HepG2 (cell line): ENCODE measurements at regions not wholly inside any gene's neighbourhood (a gene's known extent, or its start where the extent isn't known, plus 50 kb on each side); places are given as distances from the start of the nearest gene placed in this dataset.

Experiments
- ATAC-seq: fragments of 200-7000 bp; cut with Tn5 transposase; 3 replicates; pipeline ENCODE4 v1.9.1; 2020; ENCODE audit warnings: mild to moderate bottlenecking, moderate library complexity
- BruUV-seq: library from RNA; stranded (reverse); fragments of 400-500 nt; replicated peaks from 2 replicates; lab custom pipeline; 2021; lab: Mats Ljungman, UMichigan
- CTCF ChIA-PET: fragments of 300-600 bp; formaldehyde crosslinking; extraction: SDS; loops from one replicate; lab custom pipeline; 2021; ENCODE audit warnings: low total read pairs, inconsistent platforms, low intra/inter-chr PET ratio; lab: Yijun Ruan, JAX
- POLR2A ChIA-PET: fragments of 350-600 bp; sonication (Branson Sonifier 250); formaldehyde crosslinking; loops from one replicate; lab custom pipeline; 2020; ENCODE audit warnings: antibody characterized with exemption, inconsistent platforms; lab: Yijun Ruan, JAX
- DNase-seq: peaks from one replicate; pipeline ENCODE4 v3.0.0-alpha.2; 2015; ENCODE audit warnings: low spot score
- FAIRE-seq: peaks from 3 replicates; lab custom pipeline; 2011; peaks lifted over from hg19 to GRCh38; lab: Jason Lieb, UNC
- H2AFZ ChIP-seq: one replicate; pipeline ENCODE4 v1.6.1; 2011; ENCODE audit warnings: low read length, inconsistent platforms
- H3K27ac ChIP-seq: fragments of 300-600 bp; 3 replicates; pipeline ENCODE4 v1.8.0; 2011; ENCODE audit warnings: mixed run types, mild to moderate bottlenecking, mixed read lengths, low read length, inconsistent platforms; ENCODE audit not compliant: insufficient read depth; ENCODE audit errors: extremely low read length
- H3K27me3 ChIP-seq, 2 experiments: fragments of 200-600 bp in 1 of 2; 2 replicates in 1 of 2; 3 replicates in 1 of 2; pipeline versions ENCODE4 v1.6.0 to v1.8.0; 2011; ENCODE audit warnings: low read length in 2 of 2, mild to moderate bottlenecking in 2 of 2, moderate library complexity in 2 of 2, inconsistent platforms in 1 of 2; ENCODE audit not compliant: insufficient read depth in 2 of 2, control insufficient read depth in 1 of 2
- H3K36me3 ChIP-seq, 2 experiments: fragments of 200-600 bp in 1 of 2; replicated peaks in 1 of 2; 2 replicates in 1 of 2; 3 replicates in 1 of 2; pipeline versions ENCODE4 v1.5.1 to v1.8.0; 2011; ENCODE audit warnings: low read length in 2 of 2, inconsistent platforms in 1 of 2; ENCODE audit not compliant: insufficient read depth in 2 of 2, control insufficient read depth in 1 of 2
- H3K4me1 ChIP-seq: 2 replicates; pipeline ENCODE4 v1.5.1; 2012; ENCODE audit warnings: low read length, inconsistent platforms; ENCODE audit not compliant: insufficient read depth
- H3K4me2 ChIP-seq: 2 replicates; pipeline ENCODE4 v1.6.0; 2011; ENCODE audit warnings: low read depth, low read length, inconsistent platforms
- H3K4me3 ChIP-seq, 3 experiments: fragments of 200-600 bp in 1 of 3; sonication (generic), shearing (Covaris generic) in 1 of 3; replicated peaks in 1 of 3; 2 replicates each; pipeline ENCODE4 v1.5.1; 2011 to 2016; ENCODE audit warnings: low read length in 3 of 3, inconsistent platforms in 2 of 3, low read depth in 2 of 3, mild to moderate bottlenecking in 2 of 3, control low read depth in 1 of 3, mixed read lengths in 1 of 3; ENCODE audit not compliant: insufficient read depth in 1 of 3
- H3K79me2 ChIP-seq: one replicate; pipeline ENCODE4 v1.6.1; 2011; ENCODE audit warnings: low read length, inconsistent platforms; ENCODE audit not compliant: insufficient read depth
- H3K9ac ChIP-seq: 2 replicates; pipeline ENCODE4 v1.6.0; 2011; ENCODE audit warnings: mild to moderate bottlenecking, low read depth, low read length, inconsistent platforms; ENCODE audit not compliant: insufficient read depth
- H3K9me3 ChIP-seq: 2 replicates; pipeline ENCODE4 v1.5.1; 2012; ENCODE audit warnings: mild to moderate bottlenecking, low read length
- H4K20me1 ChIP-seq: 2 replicates; pipeline ENCODE4 v1.6.0; 2011; ENCODE audit warnings: inconsistent platforms, mild to moderate bottlenecking, low read length, moderate library complexity; ENCODE audit not compliant: insufficient read depth
- GTF3A ChIP-seq: sonication (generic); formaldehyde crosslinking; conservative IDR thresholded peaks from 2 replicates; pipeline ENCODE4 v1.4.0; 2020; ENCODE audit warnings: mild to moderate bottlenecking, missing genetic modification reagents
- ZSCAN29 ChIP-seq: sonication (generic); formaldehyde crosslinking; conservative IDR thresholded peaks from 2 replicates; pipeline ENCODE4 v1.4.0; 2020; ENCODE audit warnings: mild to moderate bottlenecking, missing genetic modification reagents
- WGBS: methylation state at CpG from one replicate; pipeline ENCODE4 v1.1.6; 2017; ENCODE audit warnings: low lambda C conversion rate; 5-methylcytosine and 5-hydroxymethylcytosine counted together
- in situ Hi-C: cut with HindIII; loops from 2 replicates; pipeline ENCODE4 v1.10.0; 2017; ENCODE audit warnings: low pct_unique_long_range_greater_than_20kb; ENCODE audit not compliant: extremely low pct_ligation_motif_present
- intact Hi-C: fragments of 100-400 bp; cut with micrococcal nuclease; formaldehyde crosslinking; loops from one replicate; pipeline ENCODE4 v1.10.0; 2022; ENCODE audit not compliant: unreplicated experiment
- TF ChIP-seq, protein P1 (sequence below): sonication (generic); formaldehyde crosslinking; IDR thresholded peaks from 2 replicates; pipeline ENCODE4 v1.5.0; 2020; ENCODE audit warnings: missing genetic modification reagents
- TF ChIP-seq, protein P2 (sequence below): sonication (generic); formaldehyde crosslinking; IDR thresholded peaks from 2 replicates; pipeline ENCODE4 v1.4.0; 2020; ENCODE audit warnings: missing genetic modification reagents
- TF ChIP-seq, protein P3 (sequence below): sonication (generic); formaldehyde crosslinking; IDR thresholded peaks from 2 replicates; pipeline ENCODE4 v1.5.0; 2020; ENCODE audit warnings: mild to moderate bottlenecking, missing genetic modification reagents
- TF ChIP-seq, protein P4 (sequence below): sonication (generic); formaldehyde crosslinking; IDR thresholded peaks from 2 replicates; pipeline ENCODE4 v1.5.0; 2020; ENCODE audit warnings: mild to moderate bottlenecking, missing genetic modification reagents, borderline replicate concordance
- TF ChIP-seq, protein P5 (sequence below): fragments of 450-650 bp; IDR thresholded peaks from 2 replicates; pipeline ENCODE4 v1.6.1; 2016
- TF ChIP-seq, protein P6 (sequence below): sonication (generic); formaldehyde crosslinking; IDR thresholded peaks from 2 replicates; pipeline ENCODE4 v1.5.0; 2020; ENCODE audit warnings: missing genetic modification reagents

DNA sequence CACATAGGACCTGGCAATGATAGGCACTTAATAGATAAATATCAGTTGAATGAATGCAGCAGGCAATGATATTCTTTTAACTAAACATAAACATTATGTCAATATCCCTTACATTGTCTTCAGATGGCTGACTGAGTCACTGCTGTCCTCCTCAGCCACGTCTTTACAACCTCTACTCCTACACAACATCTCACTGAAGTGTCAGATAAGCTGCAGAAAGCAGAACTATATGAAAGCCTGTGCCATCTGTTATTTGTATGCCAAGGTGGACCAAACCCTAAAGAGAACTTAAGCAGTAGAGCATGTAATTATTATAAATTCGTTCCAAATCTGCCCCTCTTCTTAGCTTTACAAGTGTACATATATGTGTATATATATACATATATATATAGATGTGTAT is 271.2 kb downstream of the RASEF start:
- Histone ChIP-seq H3K4me3 (no peak overlapping the region), H3K4me2 (no peak overlapping the region), H3K27me3 (no peaks in the 10 kb centered on the region), H2AFZ (no peak overlapping the region), H3K9me3 (no peaks in the 10 kb centered on the region), H3K36me3 (no peaks in the 10 kb centered on the region), H3K9ac (no peak overlapping the region)
- intact Hi-C loops (no loop called here), in situ Hi-C loops (no loop called here)
- DNase-seq = no peak
- no peak for FAIRE-seq
- WGBS = 0% methylated on average over 2 of the region's 2 CpGs
- no peak for ATAC-seq
- POLR2A ChIA-PET = no interaction called here
- TF ChIP-seq, protein P1, sequence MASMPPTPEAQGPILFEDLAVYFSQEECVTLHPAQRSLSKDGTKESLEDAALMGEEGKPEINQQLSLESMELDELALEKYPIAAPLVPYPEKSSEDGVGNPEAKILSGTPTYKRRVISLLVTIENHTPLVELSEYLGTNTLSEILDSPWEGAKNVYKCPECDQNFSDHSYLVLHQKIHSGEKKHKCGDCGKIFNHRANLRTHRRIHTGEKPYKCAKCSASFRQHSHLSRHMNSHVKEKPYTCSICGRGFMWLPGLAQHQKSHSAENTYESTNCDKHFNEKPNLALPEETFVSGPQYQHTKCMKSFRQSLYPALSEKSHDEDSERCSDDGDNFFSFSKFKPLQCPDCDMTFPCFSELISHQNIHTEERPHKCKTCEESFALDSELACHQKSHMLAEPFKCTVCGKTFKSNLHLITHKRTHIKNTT (CRISPR knock-in tag) = no peak
- TF ChIP-seq, all 625 proteins: peak for 0
- no peaks in the 10 kb centered on the region for H3K4me1 ChIP-seq
- no peak overlapping the region for H3K27ac ChIP-seq
- CTCF ChIA-PET = no interaction called here
- no peaks in the 10 kb centered on the region for H3K79me2 ChIP-seq
- no peaks in the 10 kb centered on the region for H4K20me1 ChIP-seq
- BruUV-seq = no TSS peak

DNA sequence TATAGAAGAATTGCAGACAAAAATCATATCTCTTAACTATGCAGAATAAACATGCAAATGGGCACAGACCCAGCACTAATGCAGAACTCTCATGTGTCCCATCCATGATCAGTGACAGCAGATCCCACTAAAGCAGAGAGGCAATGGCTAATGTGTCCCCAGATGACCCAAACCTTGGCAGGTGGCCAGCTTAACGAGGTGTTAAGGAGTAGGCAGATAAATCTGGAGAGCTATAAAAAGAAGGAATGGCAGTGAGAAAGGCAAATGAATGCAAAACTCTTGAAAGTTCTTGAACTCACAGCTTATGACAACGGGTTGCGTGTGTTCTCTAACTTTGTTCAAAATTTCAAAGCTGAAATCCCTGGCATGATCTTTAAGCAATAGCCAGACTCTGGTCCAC is 265.4 kb downstream of the RASEF start:
- Histone ChIP-seq H3K4me3 (no peak overlapping the region), H3K9me3 (no peaks in the 10 kb centered on the region), H3K27me3 (no peaks in the 10 kb centered on the region), H3K9ac (no peak overlapping the region), H4K20me1 (no peaks in the 10 kb centered on the region), H3K27ac (no peak overlapping the region), H3K4me2 (no peak overlapping the region), H2AFZ (no peak overlapping the region), H3K4me1 (no peaks in the 10 kb centered on the region), H3K36me3 (no peaks in the 10 kb centered on the region), H3K79me2 (no peaks in the 10 kb centered on the region)
- FAIRE-seq = no peak
- 1% methylated on average over 3 of the region's 3 CpGs for WGBS
- BruUV-seq = no TSS peak
- intact Hi-C loops (no loop called here), in situ Hi-C loops (no loop called here)
- ChIA-PET POLR2A (no interaction called here), CTCF (no interaction called here)
- no peak for DNase-seq
- no peak for ATAC-seq
- TF ChIP-seq, protein P2, sequence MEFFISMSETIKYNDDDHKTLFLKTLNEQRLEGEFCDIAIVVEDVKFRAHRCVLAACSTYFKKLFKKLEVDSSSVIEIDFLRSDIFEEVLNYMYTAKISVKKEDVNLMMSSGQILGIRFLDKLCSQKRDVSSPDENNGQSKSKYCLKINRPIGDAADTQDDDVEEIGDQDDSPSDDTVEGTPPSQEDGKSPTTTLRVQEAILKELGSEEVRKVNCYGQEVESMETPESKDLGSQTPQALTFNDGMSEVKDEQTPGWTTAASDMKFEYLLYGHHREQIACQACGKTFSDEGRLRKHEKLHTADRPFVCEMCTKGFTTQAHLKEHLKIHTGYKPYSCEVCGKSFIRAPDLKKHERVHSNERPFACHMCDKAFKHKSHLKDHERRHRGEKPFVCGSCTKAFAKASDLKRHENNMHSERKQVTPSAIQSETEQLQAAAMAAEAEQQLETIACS (CRISPR knock-in tag) = no peak
- TF ChIP-seq, protein P3, sequence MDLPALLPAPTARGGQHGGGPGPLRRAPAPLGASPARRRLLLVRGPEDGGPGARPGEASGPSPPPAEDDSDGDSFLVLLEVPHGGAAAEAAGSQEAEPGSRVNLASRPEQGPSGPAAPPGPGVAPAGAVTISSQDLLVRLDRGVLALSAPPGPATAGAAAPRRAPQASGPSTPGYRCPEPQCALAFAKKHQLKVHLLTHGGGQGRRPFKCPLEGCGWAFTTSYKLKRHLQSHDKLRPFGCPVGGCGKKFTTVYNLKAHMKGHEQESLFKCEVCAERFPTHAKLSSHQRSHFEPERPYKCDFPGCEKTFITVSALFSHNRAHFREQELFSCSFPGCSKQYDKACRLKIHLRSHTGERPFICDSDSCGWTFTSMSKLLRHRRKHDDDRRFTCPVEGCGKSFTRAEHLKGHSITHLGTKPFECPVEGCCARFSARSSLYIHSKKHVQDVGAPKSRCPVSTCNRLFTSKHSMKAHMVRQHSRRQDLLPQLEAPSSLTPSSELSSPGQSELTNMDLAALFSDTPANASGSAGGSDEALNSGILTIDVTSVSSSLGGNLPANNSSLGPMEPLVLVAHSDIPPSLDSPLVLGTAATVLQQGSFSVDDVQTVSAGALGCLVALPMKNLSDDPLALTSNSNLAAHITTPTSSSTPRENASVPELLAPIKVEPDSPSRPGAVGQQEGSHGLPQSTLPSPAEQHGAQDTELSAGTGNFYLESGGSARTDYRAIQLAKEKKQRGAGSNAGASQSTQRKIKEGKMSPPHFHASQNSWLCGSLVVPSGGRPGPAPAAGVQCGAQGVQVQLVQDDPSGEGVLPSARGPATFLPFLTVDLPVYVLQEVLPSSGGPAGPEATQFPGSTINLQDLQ (CRISPR knock-in tag) = no peak
- no peak for TF ChIP-seq ZSCAN29
- TF ChIP-seq GTF3A = no peak
- TF ChIP-seq, protein P4, sequence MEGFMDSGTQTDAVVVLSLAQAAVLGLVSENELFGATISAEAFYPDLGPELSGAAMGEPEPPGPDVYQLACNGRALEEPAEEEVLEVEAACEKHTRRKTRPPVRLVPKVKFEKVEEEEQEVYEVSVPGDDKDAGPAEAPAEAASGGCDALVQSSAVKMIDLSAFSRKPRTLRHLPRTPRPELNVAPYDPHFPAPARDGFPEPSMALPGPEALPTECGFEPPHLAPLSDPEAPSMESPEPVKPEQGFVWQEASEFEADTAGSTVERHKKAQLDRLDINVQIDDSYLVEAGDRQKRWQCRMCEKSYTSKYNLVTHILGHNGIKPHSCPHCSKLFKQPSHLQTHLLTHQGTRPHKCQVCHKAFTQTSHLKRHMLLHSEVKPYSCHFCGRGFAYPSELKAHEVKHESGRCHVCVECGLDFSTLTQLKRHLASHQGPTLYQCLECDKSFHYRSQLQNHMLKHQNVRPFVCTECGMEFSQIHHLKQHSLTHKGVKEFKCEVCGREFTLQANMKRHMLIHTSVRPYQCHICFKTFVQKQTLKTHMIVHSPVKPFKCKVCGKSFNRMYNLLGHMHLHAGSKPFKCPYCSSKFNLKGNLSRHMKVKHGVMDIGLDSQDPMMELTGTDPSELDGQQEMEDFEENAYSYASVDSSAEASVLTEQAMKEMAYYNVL = no peak
- TF ChIP-seq, protein P5, sequence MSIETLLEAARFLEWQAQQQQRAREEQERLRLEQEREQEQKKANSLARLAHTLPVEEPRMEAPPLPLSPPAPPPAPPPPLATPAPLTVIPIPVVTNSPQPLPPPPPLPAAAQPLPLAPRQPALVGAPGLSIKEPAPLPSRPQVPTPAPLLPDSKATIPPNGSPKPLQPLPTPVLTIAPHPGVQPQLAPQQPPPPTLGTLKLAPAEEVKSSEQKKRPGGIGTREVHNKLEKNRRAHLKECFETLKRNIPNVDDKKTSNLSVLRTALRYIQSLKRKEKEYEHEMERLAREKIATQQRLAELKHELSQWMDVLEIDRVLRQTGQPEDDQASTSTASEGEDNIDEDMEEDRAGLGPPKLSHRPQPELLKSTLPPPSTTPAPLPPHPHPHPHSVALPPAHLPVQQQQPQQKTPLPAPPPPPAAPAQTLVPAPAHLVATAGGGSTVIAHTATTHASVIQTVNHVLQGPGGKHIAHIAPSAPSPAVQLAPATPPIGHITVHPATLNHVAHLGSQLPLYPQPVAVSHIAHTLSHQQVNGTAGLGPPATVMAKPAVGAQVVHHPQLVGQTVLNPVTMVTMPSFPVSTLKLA = no peak
- TF ChIP-seq, protein P6, sequence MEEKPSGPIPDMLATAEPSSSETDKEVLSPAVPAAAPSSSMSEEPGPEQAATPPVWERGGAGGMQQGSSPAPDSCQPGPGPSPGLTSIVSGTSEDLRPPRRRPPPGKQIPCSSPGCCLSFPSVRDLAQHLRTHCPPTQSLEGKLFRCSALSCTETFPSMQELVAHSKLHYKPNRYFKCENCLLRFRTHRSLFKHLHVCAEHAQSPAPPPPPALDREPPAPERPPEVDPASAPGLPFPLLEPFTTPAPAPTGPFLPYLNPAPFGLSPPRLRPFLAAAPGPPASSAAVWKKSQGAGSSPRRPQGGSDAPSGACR (CRISPR knock-in tag) = no peak
